Fibroblast of skin of right quadriceps (primary cell): ENCODE measurements at regions not wholly inside any gene's neighbourhood (a gene's known extent, or its start where the extent isn't known, plus 50 kb on each side); places are given as distances from the start of the nearest gene placed in this dataset.

Experiments used
- DNase-seq: peaks from one replicate; pipeline ENCODE4 v3.0.0-alpha.2; 2013

DNA sequence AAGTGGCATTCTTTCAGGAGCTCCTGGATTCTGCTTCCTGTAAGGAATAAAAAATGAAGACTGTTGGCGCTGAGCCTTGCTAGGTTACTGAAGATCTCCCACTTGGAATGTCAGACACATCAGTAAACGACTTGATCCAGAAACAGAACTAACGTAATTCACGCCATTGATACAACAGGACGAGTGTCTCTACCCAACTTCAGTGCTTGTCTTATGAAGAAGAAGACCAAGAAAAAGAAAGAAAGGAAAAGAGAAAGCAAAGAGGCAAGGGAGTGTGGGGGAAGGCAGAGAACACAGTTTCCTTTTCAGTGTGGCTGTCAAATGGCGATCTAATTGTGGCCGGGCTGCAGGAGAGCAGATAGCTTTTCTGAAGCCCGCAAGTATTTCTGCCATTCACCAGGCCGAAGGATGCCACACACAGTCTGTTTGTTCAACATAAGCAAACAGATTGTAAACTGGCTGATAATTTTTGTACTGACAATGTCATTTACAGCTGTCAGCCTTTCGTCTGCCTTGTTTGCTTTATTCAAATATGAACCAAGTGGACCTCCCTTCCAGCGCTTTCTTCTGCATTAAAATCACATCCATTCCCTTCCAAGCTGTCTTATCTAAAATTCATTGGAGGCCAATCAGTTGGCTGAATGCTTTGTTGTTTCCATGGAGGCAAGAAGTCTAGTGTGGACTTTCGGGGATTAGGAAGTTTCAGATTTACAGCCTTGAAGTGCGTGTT is 180.6 kb downstream of the FOXA2 start:
- no peak for DNase-seq

DNA sequence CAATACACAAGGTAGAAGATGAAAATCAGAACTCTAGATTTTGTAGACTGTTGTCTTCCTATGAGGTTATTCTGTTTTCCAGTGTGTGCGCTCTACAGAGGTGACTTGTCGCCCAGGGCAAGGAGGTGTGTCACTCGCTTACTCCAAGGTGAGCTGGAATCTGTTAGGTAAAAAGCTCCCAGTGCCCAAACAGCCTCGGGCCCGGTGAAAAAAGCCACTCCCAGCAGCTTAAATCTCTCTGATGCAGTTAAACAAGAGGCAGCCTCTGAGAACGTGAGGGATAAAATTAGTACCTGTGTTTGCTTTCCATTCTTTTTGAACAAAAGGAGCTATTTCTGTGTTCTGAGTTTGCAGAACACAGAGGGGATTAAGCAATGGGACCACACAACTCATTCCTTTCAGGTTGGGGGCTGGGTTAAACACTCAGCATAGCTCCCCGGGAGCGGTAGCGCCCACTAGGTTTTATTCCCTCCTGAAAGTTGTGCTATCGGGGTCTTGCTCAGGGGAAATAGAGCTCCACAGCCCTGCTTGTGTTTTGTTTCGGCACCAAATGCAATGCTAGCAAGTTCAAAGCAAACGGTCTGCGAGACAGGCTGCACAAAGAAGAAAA is 181.2 kb downstream of the FOXA2 start:
- DNase-seq, result no peak

DNA sequence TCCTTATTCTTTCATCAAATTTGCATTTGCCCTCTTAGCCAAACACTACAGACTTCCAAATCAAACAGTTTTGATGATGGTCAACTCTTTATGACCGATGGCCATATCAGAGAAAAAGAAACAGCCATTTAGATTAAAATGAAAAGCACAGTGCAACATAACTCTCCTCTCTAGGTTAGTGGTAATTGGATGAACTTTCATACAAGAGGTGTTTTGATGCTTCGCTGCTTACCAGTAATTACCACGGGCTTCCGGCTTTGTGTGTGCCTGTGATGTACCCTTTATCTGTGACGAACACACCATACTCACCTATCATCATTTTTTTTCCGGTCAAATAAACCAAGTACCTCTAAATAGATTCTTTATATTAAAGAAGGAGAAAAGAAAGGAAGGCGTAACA is 181.8 kb downstream of the FOXA2 start:
- DNase-seq, result no peak

DNA sequence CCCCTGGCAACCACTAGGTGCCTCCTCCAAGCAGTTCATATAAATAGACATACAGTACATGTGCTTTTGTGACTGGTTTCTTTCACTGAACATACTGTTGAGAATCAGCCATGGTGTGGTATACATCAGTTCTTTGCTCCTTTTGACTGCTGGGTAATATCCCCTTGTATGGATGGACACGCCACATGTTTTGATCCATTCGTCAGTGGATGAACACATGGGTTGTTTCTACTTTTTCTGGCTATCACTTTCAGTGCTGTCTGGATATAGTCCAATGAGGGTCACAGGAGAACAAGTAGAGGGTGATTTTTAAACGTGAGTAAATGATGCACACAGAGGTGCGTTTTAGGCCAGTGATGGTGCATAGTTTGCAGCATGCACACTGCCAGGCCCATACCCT is 183.9 kb downstream of the FOXA2 start:
- no peak for DNase-seq

DNA sequence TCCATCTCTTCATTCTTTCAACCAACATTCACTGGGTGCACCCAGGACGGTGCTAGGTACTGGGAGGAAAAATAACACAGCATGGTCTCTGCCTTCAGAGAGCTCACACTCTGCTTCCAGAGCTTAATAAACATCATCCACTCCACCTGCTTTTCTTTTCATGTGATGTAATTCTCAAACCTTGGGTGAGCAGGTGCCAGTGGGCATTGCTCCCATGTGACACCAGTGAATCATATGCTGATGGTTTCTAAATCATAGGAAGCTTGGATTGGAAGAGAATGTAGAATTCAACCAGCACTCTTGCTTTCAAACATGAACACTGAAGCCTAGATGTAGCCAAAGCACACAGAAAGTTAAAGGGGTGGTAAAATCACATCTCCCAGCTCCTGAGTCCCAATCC is 189.8 kb downstream of the FOXA2 start:
- DNase-seq, result no peak

DNA sequence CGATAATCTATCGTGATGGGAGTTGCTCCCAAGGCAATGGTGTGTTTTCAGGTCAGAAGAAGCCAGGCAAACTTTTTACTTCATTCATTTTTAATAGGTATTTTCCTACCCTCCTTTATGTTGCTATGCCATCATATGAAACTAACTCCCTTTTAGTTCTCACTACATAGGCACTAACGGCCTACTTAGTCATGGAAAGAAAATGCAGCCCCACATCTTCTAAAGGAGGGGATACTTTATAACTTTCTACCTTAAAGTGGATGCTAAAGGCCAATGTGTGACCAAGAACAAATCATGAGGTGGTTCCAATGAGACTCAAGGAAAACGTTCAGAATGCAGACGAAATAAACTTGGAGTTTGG is 193.8 kb downstream of the FOXA2 start:
- no peak for DNase-seq

DNA sequence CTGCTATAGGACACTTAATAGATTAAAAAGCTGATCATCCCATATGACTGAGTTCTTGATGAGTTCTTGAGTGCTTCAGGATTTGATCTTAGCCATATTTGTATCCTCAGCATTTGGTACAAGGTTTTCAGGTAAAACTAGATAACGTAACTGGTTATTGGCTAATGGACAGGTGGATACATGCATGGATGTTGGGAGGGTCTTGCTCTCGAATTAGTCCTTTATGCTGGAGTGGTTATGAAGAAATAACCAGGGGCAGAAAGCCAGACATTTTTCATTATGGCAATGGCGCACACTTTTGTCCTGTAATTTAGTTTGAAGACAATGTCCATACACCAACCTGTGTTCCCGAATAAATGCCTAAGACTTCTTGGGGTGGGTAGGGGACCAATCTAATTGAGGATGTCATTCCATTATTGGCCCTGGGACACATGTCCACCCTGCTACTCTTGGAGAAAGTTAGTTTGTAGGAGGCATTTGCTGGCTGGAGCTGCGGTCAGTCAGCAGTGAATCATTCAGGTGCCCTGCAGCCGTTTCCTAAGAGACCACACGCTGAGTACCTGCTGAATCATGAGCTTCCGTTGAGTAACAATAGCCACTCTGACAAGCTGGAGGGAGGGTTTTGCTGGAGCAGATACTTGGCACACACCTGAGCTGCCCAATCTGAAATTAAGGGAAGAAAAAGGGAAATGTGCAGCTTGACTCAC is 194.4 kb downstream of the FOXA2 start:
- no peak for DNase-seq

DNA sequence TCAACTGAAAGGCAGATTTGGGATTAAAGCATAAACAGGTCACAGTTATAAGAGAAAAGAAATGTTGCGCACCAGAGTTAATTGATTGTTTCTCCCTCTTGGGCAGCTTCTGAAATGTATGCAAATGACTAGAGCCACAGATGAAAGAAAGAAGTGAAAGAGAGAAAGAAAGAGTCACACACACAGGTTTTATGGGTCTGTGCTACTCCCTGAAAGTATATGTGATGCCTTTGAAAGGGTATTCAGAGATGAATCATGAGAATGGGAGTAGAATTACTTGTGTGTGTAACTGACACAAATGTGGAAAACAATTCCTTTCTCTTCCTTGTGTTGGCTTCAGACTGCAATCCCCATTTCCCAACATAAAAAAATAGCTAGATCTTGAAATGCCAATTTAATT is 196.9 kb downstream of the FOXA2 start:
- no peak for DNase-seq

DNA sequence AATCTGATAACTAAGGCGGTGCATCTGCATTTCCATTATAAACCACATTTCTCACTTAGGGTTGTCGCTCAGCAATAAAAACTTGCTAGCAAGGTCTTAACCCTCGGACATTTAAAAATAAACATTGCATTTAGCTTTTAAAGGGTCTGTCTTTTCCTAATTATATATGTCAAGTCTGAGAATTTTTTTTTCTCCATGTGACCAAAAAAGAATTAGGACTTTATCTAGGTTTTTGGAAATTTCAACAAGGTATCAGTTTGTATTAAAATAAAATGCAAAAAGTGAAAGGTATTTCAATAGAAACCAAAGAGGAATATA is 198.1 kb downstream of the FOXA2 start:
- DNase-seq, result no peak

DNA sequence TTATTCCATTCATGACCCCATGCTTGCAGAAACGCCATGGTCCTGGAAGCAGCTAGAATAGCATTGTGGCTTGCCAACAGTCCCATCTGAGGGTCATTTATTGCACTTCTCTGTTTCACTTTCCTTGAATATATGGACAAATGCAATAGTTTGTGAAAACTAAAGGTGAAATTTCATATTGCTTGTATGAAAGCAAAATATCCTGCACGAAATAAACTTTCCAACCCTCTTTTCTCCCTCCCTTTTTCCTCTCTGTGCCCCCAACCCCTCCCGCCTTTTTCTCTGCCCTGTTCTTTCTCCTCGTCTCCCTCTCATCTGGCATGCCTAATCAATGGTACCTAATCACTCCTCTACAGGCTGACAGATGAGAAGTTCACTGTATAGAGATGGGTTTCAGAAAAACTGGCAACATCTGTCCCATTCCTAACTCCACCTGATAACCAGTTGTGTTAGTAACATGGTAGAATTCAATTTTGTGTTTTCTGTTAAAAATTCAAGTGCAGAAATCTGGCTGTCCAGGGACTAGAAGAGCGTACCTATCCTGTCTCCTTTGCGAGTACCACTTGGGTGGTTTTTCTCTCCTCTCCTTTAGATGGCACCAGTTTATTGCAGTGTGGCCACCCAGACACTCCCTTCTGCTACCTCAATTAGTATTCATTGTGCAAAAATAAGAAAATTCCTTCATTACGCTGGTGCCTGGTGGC is 198.6 kb downstream of the FOXA2 start:
- DNase-seq, result no peak

DNA sequence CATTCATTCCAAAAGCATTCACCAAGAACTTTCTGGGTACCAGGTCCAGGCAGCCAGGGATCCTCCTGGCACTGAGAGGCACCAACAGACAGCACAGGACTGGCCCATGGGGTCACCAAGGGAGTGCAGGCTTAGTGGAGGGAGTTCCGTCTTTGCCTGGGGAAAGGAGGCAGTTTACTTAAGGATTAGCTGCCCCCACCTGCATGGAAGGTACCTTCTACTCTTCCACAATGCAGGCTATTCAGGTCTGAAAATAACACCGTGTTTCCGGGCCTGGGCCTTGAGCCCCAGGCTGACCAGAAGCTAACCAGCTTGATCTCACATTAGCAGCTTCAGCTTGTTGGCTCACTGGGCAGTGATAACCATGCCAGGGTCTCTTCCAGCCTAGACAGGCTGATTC is 199.4 kb downstream of the FOXA2 start:
- DNase-seq, result no peak

DNA sequence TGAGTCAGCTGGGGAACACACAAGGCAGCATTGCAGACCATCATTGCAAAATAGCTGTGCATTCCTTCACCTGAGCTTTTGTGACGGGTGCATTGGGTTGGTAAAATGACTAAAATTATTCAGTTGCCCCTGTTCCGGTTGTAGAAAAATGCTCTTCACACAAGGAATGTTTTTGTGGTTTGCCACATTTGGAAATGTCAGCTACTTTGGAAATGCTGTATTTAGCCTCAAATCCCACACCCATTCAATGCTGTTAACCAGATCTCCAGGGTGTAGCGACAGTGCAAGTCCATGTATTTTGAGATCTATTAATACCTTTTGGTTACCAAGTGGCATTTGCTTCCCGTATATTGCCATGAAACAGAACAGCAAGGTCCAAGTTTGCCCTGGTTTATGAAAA is 201.2 kb downstream of the FOXA2 start:
- peak; percentile 32 for DNase-seq

DNA sequence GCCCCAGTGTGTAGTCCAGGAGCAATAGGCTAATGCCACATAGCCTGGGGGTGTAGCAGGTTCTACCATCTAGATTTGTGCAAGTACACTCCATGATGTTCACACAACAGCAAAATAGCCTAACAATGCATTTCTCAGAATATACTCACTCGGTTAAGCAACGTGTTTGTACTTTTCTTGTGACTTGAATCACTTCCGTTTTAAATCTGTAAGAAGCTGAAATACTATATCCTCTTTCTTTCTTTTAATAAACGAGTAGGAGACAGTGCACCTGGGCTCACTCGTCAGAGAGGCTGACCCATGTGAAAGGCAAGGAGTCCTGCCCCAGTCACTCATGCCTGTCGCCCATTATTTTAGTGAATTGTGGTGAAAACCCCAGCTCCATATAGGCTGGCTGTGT is 201.6 kb downstream of the FOXA2 start:
- no peak for DNase-seq

DNA sequence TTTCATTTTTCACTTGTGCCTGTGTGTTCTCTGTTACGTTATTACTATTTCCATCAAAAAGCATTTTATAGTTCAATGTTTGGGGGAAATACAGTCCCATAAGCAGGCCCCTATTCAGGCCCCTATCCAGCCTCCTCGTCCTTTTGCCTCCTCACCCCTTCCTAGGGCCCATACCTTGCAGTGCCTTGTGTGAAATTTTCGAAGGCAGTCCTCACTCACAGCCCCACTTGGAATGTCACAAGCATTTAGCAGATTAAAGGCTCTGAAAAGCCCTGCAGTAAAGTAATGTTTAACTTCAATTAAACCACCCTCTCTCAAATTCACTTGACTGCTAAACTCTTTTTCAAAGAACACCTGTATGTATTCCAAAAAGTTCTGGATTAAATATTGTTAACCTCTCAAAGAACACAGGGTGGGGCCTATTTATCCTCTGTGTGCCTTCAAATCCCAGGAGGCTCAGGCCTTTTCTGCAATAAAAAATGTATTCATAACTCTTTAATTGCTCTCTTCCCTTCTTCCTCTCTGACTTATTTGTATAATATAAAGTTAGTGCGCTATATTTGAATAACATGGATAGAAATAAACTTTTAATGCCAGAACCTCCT is 202.5 kb downstream of the FOXA2 start:
- no peak for DNase-seq

DNA sequence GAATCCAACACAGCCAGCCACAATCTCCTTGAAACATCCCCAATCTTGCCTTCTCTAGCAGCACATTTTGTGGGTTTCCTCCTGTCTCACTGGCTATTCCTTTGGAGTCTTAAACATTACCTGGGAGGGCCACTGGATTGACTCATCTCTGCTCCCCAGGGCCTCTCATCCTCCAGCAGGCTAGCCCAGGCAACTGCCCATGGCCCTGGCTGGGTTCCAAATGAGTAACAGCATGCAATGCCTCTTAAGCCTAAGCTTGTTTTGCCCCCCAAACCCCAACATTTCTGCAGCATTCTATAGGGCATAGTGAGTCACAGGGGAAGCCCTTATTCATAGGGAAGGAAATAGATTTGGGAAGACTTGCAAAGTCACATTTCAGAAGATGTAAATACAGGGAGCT is 204.9 kb downstream of the FOXA2 start:
- peak; percentile 65 for DNase-seq

DNA sequence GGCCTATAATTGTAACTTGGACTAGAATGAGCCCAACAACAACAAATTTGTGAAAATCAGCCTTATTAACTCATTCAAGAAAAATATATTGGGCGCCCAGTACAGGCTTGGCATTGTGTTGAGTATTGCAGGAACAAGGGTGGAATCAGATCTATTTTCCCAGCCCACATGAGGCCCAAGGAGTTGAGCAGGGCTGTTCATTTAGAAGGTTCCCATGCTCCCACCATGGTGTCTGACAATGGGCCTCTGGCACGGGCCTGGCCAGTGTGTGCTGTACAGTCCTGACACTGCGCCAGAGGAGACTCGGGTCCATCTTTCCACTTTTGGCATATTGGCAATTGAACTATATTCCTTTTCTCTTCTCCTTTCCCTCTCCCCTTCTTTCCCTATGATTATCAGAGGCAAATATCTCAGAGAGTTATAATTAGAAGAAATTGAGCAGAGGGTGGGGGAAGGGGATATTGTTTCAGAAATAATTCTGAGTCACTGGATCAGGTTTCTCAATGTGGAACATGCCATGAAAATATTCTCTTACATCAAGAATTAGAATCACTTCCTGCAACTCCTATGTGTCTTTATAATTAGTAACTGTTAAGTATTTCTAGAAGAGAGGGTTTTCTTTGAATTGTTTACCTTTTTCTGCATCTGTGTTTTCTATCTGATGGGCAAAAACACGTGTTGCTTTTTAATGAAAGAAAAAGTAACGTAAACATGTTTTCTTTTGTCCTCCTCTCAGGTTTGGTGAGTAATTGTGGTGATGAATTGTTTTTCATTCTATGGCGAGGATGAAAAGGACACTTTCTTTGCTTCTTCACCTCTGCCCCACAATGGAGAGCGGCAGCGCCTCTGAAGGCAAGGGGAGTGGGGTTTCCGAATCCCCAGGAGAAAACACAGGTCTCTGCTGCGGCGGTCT is 209.4 kb downstream of the FOXA2 start:
- peak; percentile 55 for DNase-seq

DNA sequence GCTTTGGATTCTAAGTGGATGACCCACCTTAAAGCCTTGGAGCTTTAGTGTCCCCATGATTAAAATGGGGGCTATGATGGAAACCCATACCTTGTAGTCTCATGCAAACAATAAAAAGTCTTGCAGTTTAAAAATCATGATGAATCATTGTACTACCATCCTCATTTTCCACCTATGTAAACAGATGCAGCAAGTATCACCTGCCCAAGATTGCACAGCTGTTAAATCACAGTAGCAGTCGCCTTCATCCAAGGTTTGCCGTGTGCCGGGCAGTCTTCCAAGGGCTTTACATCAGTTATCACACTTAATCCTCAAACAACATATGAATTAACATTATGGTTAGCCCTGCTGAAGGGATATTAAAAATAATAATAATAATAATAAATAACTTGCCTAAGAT is 210.3 kb downstream of the FOXA2 start:
- DNase-seq, result no peak

DNA sequence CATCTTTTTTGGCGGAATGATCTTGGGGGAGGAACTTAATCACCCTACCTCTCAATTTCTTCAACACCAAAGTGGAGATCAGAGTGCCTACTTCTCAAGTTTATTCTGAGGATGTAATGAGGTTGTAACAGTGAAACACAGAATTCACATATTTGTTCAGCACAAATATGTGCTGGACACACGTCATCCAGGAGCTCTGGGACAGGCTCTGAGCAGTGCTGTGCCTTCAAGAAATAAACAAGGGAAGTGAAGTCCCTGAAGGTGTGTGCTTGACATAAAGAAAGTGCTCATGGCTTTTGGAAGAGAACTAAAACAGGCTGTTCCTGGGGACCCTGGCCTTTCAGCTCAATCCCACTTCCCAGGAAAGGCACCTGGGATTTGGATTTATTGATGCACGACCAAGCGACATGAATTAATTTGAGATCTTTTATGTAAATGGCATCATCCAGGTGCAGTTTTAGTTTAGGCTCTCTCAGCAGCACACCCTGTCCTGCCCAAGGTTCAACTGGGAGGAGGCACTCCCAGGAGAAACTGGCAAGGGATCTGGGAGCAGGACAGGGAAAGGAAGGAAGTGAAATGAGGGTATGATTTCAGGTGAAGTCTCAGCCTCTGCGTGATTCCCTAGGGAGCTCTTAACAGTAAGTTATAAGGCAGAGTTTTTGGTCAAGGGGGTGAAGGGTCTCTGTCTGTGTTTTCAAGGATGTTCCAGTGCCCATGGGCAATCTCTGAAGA is 211.0 kb downstream of the FOXA2 start:
- DNase-seq, result no peak

DNA sequence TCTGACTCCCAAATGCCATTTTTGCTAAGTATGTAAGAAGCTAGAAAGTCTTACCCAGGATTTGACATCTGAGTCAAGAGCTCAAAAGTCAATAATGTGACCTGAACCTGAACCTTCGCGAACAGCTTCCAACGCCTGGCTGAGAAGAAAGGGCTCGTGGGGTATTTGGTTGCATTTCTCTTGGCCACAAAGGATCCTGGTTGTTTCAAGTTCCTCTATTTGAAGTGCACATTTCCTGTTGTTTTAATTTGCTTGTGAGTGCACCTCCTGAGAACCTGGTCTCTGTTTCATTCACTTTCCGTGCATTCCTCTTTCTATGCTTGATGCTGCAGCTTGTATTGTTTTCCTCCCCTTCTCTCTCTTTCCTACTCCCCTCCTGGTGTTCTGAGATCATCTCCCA is 212.5 kb downstream of the FOXA2 start:
- DNase-seq, result no peak

DNA sequence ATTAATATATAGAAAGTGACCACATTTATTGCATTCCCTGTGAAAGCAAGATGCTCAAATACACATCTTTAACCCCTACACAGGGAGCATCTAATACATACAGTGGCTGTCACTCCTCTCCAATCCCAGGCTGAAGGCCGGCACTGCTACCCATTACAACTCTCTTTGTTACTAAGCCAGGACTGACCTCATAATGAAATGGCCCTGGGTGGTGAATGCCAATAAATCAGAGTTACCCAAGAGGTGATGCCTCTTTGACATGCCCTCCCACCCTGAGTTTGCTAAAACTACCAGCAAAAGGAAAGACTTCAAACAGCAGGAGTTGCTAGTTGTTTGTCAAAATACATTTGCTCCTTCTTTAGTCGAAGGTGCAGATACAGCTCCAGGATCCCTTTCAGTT is 214.2 kb downstream of the FOXA2 start:
- no peak for DNase-seq

DNA sequence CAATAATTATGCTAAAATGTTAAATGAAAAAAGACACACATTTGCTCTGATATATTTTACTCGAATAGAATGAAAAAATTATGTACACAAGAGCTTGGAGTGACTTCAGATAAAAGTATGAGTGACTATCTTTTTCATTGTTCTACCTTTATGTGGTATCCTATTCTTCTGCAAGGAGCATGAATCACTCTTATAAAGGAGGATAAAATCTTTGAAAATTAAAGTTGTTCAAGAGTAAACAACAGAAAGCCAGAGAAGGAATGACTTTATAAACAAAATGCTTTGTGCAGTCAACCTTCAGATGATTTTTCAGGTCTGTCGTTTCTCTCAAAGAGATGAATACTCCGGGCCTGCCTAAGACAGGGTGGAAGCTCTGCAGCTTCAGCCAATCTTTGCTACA is 215.3 kb downstream of the FOXA2 start:
- DNase-seq, result no peak

DNA sequence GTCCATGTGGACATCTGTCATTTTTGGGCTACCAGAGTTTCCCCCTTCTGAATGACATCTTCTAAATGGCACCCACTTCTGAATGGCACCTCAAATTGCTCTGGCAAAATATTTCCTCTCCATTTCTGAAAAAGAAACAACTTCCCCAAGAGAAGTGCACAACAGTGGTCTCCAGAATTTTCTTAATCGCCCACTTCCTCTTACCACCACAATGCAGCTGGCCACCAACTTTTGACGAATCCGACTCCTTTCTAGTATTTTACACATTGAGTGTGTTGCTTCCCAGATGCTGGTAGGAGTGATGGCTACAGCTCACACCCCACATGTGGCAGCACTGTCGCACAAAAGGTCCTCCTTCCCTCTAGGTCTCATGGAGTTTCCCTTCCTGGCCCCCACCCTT is 216.1 kb downstream of the FOXA2 start:
- no peak for DNase-seq
